PC-9 (cell line): ENCODE measurements at regions not wholly inside any gene's neighbourhood (a gene's known extent, or its start where the extent isn't known, plus 50 kb on each side); places are given as distances from the start of the nearest gene placed in this dataset.

ENCODE experiments used
- EZH2 ChIP-seq: fragments of 200-600 bp; sonication (generic); IDR thresholded peaks from 2 replicates; pipeline ENCODE4 v1.8.0; 2017; ENCODE audit warnings: antibody characterized with exemption, low read depth
- TF ChIP-seq, protein P1 (sequence below): fragments of 200-600 bp; sonication (generic); conservative IDR thresholded peaks from 2 replicates; pipeline ENCODE4 v1.6.1; 2017; ENCODE audit warnings: mixed run types, antibody characterized with exemption, mild to moderate bottlenecking, moderate library complexity

- TF ChIP-seq, protein P1, sequence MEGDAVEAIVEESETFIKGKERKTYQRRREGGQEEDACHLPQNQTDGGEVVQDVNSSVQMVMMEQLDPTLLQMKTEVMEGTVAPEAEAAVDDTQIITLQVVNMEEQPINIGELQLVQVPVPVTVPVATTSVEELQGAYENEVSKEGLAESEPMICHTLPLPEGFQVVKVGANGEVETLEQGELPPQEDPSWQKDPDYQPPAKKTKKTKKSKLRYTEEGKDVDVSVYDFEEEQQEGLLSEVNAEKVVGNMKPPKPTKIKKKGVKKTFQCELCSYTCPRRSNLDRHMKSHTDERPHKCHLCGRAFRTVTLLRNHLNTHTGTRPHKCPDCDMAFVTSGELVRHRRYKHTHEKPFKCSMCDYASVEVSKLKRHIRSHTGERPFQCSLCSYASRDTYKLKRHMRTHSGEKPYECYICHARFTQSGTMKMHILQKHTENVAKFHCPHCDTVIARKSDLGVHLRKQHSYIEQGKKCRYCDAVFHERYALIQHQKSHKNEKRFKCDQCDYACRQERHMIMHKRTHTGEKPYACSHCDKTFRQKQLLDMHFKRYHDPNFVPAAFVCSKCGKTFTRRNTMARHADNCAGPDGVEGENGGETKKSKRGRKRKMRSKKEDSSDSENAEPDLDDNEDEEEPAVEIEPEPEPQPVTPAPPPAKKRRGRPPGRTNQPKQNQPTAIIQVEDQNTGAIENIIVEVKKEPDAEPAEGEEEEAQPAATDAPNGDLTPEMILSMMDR, result no peak
- no peak for TF ChIP-seq EZH2
These were observed 1075.9 kb downstream of the BRD1 start for GRCh38 chr22:48751539-48752437.
